C1 segment of cervical spinal cord (tissue), 14 donors: ENCODE measurements at regions not wholly inside any gene's neighbourhood (a gene's known extent, or its start where the extent isn't known, plus 50 kb on each side); places are given as distances from the start of the nearest gene placed in this dataset.

Experiments
- DNase-seq, 14 donors: peaks; one replicate each; lab custom pipeline; 2025; lab: John Stamatoyannopoulos, UW

DNA sequence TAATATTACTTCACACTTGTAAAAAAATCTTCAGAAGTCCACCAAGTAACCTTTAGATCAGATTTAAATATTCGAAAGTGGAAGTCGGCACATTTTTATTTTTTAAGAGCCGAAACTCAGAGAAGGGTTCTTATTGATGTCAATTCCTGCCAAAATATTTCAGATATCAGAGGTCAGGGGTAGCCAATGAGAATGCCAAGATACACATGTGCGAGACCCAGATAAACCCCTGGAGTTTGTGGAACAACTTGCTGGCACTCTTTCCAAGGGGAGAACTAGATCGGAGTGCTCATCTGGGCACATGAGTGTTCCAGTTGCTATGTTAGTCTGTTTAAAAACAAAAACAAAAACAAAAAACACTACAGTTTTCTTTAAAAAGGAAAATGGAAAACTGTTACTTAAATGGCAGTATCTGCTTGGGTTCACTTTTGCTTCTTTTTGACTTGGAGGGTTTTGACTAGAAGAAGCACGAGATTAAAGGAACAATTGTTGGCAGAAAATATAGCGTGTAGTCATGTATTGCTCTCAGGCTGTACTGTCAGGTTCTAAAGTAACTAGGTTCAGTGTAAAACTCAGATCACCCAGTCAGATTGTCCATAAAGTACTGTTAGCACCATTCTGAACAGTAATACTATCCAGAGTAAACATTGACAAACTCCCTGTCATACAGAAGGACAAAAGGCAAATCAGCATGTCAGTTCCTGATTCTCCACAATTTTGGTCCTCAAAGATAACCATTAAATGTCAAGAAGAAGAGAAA lies 188.0 kb upstream of the PACRGL start:
- no peak for DNase-seq

DNA sequence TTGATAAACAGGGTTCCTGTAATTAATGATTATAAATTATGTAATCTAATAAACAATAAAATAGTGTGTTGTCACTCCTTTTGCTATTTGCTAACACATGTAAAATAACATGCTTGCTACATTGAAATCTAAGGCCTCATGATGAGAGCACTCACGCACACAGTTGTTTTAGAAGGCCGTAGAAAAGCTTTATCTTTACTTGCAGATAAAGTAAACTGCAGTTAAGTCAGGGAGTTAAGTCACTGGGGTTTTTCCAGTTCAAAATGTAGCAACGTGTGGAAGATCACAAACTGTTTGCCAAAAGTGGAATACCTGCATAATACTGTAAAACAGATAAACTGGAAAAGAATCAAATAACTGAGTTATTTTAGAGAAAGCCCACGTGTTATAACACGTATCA lies 187.3 kb upstream of the PACRGL start:
- DNase-seq: no peak

GRCh38 chr4:20520901-20521300 lies 179.4 kb upstream of the PACRGL start:
- no peak for DNase-seq

DNA sequence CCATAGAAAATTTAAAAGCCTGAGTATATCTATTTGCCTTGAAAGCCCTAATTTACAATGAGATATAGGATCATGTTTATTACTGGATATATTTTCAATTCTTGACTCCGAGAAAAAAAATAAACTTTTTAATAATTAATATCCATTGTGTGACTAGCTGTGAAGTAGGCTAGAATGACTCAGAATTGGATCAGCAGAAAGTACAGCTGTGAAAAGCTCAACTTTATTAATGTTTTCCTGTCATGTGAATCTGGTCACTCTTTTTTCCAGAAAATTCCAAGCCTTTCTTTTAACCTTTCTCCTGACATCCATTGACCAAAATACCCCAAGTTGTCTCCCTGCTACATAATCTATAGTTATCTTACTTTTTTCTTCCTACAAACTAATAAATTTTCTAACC lies 171.8 kb upstream of the PACRGL start:
- DNase-seq: no peak

- DNase-seq: no peak
Observed at GRCh38 chr4:20529691-20530090, 170.6 kb upstream of the PACRGL start.

GRCh38 chr4:20532116-20532790 lies 168.0 kb upstream of the PACRGL start:
- DNase-seq: no peak

- no peak for DNase-seq
Observed at GRCh38 chr4:20532871-20533870, 167.1 kb upstream of the PACRGL start.

- DNase-seq: no peak
Observed at GRCh38 chr4:20538905-20539304, 161.4 kb upstream of the PACRGL start.

DNA sequence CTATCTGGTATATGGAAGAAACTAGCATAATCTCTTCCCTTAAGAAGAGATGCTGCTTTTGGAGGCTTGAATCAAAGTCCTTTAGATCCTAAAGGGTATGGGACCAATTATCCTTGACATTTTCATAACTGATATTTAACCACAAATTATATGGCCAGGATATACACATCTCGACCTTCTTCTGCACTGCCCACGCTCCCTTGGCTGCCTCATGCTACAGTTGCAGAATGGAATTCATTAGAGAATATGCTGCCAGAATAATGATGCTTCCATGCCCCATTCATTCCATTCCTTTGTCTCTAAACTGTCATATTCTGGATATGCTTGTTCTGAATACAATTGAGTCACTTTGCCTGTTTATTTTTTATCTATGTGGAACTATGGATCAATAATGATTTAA lies 157.1 kb upstream of the PACRGL start:
- DNase-seq: no peak

DNA sequence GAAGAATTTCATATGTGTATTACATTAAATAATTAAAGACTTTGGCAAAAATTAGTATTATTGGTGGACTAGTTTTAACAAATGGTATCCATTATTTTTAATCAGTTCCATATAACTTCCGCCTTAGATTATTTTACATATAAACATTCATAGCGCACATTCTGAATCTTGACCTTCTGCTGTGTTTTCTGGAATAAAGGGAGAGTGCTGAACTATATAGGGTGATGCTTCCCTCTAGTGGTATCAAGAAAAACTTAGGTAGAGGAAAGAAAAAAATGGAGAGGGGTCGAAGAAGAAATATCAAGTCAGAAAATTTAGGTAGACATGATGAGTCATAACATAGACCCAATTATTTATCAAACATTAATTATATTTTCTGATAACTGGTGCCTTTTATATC lies 155.6 kb upstream of the PACRGL start:
- no peak for DNase-seq

- DNase-seq: no peak
Observed at GRCh38 chr4:20552004-20552403, 148.3 kb upstream of the PACRGL start.

- DNase-seq: no peak
Observed at GRCh38 chr4:20554134-20554533, 146.1 kb upstream of the PACRGL start.

- no peak for DNase-seq
Observed at GRCh38 chr4:20565075-20565721, 135.1 kb upstream of the PACRGL start.

DNA sequence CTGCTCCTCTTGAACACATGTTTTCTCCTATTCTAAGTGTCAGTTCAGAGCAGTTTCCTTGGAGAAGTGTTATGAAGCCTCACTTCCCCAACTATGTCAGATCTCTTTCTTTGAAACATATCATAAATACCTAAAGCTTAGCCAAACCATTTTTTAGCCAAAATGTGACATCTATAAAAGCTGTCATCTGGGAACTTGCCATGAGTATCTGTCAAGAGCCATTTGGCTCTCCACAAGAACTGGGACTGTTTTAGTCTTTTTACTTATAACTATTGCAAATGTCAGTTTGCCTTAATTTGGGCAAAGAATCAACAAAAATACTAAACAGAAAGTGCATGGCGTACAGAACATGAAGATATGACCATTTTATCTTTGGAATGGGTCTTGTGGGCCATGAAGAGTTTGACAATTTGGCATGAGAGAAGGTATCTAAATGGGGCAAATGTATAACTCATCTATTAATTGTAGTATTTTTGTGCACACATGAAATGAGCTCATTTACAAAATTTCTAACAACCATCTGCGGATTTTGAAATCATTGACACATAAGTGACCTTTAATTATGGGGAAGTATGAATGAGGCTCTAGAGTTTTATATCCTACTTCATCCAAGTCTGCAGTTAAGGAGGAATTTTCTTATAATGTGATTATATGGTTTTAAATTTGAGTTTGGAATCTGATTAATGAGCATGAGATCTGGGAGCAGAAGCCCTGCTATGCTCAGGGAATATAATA lies 129.1 kb upstream of the PACRGL start:
- DNase-seq: no peak

DNA sequence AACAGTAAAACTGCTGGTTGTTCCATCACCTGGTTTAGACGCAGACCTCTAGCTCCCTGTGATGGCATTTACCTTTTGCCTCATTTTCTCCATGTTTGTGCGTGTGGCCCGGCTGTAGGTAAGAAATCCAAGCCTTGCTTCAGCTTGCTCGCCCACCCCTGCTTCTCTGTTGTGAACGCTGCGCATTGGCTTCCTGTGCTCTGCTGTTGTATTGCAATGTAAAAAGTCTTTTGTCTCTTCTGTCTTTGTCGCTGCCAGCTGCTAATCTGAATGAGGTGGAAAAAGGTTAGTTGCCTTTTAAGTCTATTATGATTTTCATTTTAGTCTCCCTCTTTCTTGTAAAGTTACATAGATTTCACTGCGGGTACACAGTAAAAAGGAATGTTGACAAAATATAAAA lies 127.3 kb upstream of the PACRGL start:
- DNase-seq: no peak

- DNase-seq: no peak
Observed at GRCh38 chr4:20574986-20575385, 125.3 kb upstream of the PACRGL start.

- DNase-seq: no peak
Observed at GRCh38 chr4:20575486-20575885, 124.8 kb upstream of the PACRGL start.

DNA sequence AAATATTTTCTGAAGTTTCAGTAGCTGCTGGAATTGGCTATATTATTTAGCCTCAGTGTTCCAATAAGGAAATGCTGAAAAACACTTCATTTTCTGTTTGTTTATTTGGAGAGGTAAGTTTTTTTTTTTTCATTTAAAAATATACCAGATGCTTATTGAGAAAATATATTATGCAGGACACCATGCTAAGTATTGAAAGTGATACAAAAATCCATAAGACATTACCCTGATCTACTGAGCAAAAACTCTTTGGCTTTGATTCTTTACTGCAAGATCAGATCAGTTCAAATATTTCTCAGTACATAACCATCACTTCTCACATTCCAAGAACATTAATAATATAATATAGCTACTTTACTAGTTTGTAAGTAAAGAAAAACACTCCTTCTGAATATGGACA lies 123.4 kb upstream of the PACRGL start:
- DNase-seq: no peak

- no peak for DNase-seq
Observed at GRCh38 chr4:20577702-20578101, 122.6 kb upstream of the PACRGL start.

DNA sequence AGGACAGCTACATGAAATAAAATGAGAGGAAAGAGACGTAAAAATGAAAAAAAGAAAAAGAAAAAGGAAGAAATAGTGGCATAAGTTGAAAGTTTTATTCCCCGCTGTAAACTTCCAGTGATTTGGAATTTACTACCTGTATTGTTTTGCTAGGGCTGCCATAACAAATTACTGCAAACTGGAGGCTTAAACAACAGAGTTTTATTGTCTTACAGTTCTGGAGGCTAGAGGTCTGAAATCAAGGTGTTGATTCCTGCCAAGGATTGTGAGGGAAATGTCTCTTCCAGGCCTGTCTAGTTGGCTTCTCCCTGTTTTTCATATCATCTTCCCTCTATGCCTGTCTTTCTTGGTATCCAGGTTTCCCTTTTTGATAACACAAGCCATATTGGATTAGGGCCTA lies 119.4 kb upstream of the PACRGL start:
- no peak for DNase-seq

DNA sequence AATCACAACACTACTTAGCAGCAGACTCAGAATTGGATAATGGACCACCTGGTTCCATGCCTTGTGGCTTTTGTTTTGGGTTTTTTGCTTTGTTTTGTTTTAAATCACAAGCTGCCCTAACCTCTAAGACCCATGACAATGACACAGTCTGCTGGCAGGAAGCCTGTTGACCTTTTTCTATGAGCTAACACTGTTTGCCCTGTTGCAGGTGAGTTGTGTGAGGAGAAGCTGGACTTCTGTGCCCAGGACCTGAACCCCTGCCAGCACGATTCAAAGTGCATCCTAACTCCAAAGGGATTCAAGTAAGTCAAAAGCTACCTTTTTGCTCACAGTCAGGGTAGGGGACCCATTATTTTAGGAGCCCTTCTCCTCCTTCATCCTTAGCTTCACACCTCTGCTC lies 110.8 kb upstream of the PACRGL start:
- DNase-seq: no peak
